DMS53 treated with DMSO at 0.1 percent for 48 hours (cell line): ENCODE measurements at regions not wholly inside any gene's neighbourhood (a gene's known extent, or its start where the extent isn't known, plus 50 kb on each side); places are given as distances from the start of the nearest gene placed in this dataset.

ENCODE experiments used
- DNase-seq: peaks from one replicate; lab custom pipeline; 2025; ENCODE audit not compliant: unreplicated experiment; lab: John Stamatoyannopoulos, UW

DNA sequence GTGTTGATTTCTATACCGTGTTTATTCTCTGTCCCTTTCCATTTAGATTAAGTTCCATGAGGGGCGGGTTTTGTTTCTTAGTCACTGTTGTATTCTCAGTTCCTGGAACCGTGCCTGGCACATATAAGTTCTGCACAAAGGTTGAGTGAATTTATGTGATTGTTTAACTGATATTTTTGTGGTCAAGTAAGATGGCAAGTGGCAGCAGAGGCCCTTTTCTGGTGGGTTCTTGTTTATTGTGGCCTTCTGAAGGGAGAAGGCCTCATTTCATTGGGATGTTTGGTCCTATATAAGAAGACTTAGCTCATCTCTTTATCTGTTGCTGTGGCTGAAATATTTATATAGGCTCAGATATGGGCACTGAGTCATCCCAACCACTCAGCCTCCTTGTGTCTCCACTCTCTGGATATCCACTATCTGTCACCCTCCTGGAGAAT is 262.5 kb downstream of the PSAT1 start:
- no peak for DNase-seq

DNA sequence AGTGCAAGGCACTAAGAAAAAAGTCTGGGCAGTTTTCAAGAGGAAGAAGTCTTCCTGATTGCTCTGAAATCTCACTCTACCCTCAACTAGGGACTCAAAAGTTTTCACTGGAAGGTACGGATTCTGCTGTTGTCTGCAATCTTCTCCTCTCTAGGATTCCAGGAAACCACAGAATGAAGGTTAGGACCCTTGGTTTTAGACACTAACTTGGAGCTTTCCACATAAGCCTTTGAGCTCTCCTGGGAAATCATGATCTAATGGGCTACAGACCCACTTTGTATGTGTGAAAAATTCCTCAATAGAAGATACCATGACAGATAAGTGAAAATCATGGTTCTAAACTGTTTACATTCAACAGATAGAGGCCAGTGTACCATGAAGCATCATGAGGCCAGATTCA is 265.1 kb downstream of the PSAT1 start:
- DNase-seq = no peak

DNA sequence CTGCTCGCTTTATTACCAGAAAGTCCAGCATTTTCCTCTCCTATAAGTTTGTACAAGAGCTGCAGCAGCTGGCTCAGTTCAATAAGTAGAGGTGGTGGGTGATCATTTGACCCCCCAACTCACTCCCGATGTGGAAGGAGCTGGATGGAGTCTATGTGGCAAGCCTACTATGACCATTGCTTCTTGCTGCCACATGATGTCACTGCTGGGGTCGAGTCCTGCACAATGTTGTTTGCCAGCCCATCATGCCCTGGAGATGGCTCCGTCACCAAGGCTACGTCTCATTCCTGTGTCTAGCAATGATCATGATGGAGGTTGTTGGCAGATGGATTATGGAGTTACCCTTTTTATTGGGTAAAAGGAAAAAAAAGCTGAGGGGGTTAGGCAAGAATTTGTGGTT is 266.3 kb downstream of the PSAT1 start:
- no peak for DNase-seq

DNA sequence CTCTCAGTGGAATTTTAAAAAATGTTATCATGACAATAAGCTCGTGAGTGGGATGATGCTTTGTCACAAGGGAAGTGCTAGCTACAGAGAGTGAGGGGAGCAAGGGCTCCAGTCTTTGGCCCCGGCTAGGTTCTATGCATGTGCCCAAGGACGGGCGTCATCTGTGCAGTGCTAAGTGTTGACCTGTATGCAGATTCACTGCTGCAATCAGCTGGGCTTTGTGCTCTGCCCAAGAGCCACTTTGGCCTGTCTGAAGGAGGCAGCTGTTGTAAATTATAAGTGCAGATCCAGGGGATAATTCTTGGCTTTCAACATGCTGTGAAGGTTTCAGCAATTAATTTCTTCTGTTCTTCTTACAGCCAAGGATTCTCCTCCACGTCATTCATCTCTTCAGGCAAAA is 268.6 kb downstream of the PSAT1 start:
- no peak for DNase-seq

DNA sequence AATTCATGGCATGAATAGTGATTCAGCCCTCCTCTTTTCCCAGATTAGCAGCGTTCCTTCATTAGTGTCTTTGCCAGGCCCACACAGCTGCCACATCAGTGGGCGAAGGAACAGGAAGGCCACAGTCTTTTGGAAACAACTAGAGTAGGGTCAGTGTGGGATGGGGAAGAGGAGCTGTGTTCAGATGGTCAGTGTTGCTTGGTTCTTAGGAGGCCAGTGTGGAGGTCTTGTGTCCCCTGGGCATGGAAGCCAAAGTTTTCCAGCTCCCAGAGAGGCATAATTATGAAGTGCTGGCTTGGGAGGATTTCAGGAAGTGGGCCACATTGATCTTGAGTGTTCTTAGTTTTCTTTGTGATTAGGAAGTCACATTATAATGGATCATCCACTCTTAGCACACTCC is 269.6 kb downstream of the PSAT1 start:
- DNase-seq = no peak

DNA sequence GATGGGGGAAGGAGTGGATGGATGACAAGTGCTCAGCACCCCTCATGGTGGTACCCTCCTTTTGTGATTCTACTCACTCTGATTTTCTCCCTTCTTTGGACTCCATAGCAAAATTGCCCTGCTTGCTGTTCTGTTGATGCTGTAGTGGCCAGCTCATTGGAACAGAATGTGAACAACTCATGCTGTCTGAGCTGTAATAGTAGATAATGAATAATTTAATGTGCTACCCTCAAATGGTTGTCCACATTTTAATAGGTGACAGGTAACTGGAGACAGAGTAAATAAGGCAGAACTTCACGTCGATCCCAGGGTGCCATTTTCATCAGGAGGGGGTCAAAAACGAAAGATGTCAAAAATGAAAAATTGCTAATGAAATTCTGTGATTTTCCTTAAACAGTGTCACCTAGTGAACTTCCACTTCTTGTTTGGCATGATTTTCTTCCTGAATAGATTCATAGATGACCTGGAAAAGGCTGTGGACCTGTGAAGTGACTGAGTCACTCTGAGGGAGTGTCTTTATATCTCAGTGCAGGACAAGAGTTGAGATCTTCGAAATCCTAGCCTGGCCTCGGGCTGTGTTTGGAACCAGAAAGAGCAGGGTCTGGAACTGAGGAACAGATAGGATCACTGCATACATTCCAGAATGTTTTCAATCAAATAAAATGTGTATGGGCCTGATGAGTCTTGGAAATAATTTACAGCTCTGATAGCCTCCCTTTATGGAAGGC is 270.2 kb downstream of the PSAT1 start:
- no peak for DNase-seq

DNA sequence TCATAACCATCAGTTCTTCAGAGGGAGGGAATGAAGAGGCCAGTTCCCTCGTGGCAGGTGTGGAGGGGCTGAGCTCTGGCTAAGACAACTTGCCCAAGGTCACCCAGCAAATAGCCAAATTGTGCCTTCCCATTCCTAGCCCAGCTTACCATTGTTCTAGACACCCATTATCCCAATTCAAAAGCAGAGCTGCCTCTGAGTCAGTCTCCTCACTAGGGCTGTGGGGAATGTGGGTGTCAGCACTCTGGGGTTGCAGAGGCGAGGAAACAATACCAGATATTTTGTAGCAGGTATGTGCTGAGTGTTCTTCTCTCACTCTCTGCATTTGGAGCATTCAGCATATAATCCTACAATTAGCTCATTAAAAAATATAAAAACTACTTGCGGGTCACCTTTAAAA is 270.8 kb downstream of the PSAT1 start:
- no peak for DNase-seq

DNA sequence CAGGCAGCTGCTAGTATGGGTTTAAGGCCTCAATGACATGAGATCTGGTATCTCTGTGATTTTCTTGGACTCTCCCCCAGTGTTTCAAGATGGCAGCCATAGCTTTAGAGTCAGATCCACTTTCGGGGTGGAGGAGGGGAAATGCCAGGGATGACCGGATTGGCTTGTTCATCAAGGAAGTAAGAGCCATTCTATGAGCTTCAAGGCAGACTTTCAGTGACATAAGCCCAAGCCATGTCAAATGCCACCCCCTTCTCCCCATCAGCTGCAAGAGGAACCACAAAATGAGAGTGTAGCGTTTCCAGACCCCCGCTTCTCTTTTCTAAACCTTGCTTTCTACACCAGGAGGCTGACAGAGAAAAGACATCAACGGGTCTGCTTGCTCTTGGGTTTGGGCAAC is 271.8 kb downstream of the PSAT1 start:
- DNase-seq = no peak

DNA sequence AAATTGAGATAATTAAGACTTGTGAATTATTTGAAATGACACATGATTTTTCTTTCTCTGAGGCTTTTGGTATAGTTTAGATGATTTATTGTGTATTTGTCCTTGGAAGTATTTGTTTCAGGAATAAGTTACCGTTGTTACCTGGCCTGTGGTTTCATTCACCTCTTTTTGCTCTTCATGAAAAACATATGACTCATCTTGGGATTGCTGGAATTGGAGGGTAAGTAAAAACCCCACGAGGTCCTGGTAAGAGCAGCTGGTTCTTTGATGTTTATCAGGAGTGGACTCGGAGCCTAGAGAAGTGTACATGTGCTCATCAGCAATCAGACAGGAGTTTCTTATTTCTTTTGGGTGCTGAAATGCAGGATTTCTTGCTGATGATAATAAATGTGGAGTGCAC is 275.3 kb downstream of the PSAT1 start:
- DNase-seq = no peak

DNA sequence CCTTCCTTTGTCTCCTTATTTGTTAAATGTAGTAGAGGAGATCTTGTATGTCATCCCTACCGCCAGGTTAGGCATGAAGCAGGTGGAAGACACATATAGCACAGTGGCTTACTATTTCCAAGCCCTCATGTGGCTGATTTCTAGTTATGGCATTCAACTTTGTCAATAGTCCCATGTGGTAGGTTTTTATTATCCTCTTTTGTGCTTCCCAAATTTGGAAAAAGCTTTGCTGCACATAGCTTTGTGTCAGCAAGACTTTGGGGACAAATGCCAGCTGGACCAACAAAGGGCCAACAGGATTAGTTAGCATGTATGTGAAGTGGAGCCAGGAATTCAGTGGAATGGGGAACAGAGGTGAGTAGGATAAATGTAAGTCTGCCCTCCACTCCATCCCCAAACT is 276.3 kb downstream of the PSAT1 start:
- DNase-seq = no peak

DNA sequence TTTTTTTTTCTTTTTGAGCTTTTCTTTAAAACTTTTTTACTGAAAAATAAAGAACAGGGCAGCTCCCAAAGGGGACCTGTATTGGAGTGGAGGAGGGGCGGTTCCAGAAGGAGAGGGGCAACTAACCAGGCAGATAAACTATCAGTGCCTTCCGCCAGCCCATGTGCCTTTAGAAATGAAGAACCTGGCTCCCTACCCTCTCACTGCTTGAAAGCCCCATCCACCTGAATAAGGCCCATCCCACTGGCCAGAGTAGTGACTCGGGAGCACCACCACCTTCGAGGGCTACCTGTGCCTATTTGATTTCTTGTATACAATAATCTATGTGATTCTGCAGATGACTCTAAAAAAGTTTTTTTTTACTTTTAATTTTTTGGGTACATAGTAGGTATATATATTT is 276.7 kb downstream of the PSAT1 start:
- no peak for DNase-seq

DNA sequence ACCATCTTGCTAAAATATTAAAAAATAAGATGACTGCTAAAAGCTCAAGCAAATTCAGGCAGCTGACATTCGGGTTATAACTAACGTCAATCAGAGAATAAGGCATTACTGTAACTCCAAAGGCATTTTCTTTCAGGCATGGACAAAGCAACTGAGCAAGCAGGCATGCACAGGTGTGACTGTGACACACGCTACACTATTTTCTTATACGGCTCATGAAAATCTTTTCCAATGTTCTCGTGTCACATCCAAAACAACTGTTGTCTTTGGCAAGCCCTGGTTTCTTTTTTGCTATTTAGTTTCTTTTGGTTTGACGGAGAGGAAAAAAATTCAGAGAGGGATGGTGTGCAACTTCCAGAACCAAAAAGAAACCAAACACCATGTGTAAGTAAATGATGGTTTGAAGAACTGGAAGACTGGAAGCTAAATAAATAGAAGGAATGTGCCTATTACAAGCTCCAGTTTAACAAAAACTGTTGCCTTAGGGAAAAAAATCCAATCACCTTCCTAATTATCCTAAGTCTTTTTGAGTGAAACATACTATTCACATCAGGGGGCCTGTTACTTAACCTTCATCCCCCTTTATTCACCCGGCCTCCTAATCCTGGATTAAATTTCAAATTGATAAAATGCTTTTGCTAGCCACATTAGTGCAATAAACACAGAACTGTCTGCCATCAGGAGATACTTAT is 277.6 kb downstream of the PSAT1 start:
- DNase-seq = no peak

DNA sequence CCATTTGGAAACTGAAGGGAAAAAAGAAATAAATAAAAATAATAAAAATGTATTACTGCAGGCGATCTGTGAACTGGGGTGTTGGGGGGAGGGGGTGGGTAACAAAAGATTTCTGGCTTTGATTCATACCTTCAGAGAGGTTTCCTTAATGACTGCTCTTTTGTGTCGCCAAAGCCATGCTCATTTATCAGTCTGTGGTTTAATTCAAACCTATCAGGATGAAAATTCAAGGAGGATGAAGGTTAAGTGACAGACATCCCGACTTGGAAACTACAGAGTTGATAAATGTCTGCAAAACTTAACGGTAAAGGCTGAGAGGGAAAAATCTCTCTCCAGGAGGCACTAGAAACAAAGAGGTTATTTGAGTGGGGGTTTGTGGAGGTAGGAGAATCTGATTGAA is 278.2 kb downstream of the PSAT1 start:
- DNase-seq = no peak

DNA sequence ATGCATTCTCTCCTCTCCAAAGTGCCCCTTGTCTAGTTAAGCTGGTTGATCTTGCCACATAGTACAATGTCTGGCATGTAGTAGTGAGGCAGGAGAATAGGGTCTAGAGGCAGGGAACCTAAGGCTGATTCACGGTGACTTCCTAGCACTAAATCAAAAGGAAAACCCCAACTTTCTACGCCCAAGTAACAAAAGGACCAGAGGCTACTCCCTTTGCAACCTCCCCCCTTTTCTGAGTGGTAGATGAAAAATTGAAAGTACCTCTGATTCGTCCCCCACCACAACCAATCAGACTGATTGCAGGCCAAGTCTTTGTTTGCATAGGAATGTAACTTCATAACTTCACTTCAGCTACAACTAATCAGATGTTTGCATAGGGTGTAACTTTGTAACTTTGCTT is 278.8 kb downstream of the PSAT1 start:
- DNase-seq = no peak

DNA sequence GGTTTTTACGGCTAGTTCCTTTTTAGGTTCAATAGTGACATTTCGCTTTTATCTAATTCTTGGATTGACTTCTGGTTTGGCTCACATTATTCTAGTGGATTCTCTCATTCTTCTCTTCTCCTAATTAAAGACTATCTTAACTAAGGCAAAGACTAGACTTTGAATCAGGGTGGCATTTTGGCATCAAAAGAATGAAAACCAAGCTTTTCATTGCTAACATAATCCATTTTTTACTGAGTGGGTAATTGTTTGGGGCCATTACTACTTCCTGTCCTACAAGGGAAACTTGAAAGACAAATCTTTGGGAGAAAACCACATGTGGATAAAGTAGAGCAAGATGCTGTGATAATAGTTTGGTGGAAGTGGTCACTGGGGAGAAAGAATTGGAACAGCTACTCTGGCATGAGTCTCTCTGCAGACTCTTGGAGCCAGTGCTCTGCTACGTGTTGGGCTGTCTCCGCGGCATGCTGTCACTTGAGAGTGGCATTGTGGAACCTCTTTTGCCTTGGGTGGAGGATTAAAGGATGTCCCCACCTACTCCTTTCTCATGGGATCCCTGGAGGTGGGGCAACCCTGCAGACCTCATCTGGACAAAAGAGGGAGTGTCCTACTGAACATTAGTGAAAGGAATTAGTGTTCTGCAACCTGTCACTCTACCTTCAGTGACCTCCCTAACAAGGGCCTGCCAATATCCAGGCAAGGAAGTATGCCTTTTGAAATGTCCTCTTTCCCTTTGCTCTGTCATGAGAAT is 280.4 kb downstream of the PSAT1 start:
- DNase-seq = no peak

DNA sequence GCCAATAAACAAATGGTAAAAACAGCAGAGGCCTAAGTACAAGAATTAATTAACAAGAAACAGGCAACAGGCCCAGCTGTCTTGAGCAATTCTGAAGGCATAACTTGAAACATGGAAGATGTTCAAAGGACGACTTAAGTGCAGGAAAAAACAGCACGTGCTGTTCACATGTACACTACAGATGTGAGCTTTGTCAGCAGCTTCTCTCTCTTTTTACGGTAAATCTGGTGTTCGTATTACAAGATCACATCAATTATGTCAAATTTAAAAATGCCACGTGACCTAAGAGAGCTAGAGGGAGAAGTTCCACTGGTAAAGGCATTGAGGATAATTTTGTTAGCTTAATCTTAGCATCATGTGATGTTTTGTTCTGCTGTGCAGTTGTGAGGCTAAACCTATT is 281.1 kb downstream of the PSAT1 start:
- DNase-seq = no peak

DNA sequence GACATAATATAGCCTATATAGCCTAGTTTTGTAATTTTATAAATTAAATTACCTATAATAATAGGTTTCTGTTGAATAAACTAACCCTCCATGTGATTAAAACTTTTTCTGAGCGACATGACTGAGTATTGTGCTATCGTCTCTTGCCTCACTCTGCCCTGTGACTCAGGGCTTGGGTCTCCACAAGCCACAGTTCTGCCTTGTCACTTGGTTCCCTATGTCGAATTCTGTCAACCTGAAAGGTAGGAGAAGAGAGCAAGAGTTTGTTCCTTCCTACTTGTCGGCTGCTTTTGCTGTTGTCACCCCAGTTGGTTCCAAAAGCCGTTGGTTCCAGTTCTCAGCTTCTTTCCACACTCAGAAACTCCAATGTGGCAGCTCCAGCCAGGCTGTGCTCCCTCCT is 285.9 kb downstream of the PSAT1 start:
- no peak for DNase-seq

DNA sequence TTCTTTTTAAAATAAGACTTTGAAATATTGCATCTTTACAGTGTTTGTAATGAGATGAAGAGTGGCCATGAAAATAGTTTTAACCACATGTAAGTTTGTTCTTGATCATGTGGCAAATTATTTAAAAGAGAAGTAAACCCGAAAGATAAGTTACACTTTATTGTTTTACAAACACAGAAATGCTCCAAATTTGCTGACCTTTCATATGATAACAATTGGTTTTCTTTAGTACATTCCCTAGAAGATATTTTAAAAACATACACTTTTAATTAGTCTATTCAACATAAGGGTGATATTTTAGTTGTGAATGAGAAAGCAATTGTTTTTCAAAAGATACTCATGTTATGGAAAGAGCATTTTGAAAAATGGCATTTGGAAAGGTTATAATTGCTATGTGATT is 287.7 kb downstream of the PSAT1 start:
- no peak for DNase-seq

DNA sequence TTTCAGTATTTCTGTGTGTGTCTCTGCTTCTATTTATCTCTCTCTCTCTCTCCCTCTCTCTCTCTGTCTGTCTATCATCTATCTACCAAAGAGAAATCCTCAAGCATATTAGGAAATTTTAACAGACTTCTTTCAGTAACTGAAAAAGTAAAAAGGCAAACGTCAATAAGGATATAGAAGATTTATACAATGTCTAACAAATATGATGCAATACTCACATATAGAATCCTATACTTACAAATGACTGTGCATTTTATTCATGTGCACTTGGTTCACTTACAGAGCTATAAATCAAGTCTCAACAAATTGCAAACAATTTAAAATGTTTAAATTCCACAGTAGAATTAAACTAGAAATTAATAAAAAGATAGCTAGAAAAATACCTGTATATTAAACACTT is 289.0 kb downstream of the PSAT1 start:
- DNase-seq = no peak

DNA sequence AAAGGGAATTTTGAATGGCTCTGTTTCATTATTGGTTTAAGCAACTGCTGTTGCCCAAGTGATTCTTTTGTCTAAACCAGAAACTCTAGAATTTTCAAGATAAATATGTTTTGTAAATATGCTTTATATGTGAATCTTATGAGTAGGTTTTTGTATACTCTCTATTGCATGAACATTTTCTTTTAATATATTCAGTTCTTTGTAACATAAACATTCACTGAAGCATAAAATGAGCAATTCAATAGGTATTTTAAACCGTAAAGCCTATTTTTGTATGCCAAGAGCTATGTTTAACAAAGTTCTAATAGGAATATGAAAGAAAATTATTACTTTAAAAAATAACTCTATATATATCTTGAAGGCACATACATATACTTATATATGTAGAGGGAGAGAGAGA is 293.1 kb downstream of the PSAT1 start:
- no peak for DNase-seq

DNA sequence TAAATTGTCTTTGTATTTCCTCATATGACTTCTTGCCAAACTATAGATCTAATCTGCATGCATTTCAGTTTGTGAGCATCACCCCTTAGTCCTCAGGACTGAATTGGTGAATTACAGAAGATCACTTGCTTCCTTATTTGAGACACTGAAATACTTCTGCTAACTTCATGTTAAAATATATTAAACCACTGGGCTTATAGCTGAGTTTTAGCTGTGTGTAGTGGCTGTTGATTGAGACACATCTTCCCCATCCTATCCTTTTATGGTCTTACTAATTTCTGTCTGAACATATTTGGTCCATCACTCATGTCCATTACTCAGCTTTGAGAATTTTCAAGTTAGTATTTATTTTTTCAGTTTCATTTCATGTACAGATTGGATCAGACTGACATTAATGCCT is 295.9 kb downstream of the PSAT1 start:
- no peak for DNase-seq
